ENCODE measurements at regions not wholly inside any gene's neighbourhood (a gene's known extent, or its start where the extent isn't known, plus 50 kb on each side); places are given as distances from the start of the nearest gene placed in this dataset.

- no peaks in the 10 kb centered on the region for H3K27me3 ChIP-seq (replicated peaks; ENCODE audit: insufficient read depth, low read depth, low read length, poor library complexity)
- BruUV-seq (replicated peaks), result no TSS peak
- DNase-seq (ENCODE audit: low spot score), result no peak
- H3K4me3 ChIP-seq (ENCODE audit: low read depth, low read length, poor library complexity, severe bottlenecking), result no peak overlapping the region
- ChIA-PET CTCF (no interaction called here), POLR2A (ENCODE audit: low non-redundant PET) (no interaction called here)
- TF ChIP-seq CTCF (conservative IDR thresholded peaks at IDR 0.05; ENCODE audit: low read depth, low read length) (no peak), EZH2 (IDR thresholded peaks at IDR 0.05; ENCODE audit: borderline replicate concordance, low read depth, low read length, poor library complexity, severe bottlenecking) (no peak)
- H3K36me3 ChIP-seq (ENCODE audit: insufficient read depth, low read length, poor library complexity, severe bottlenecking), result no peaks in the 10 kb centered on the region
- intact Hi-C loops (cut with micrococcal nuclease; ENCODE audit: unreplicated experiment), result no loop called here
- no peaks in the 10 kb centered on the region for H3K4me1 ChIP-seq (ENCODE audit: insufficient read depth, low read length, poor library complexity, severe bottlenecking)
- H3K27ac ChIP-seq (ENCODE audit: low read depth, low read length, poor library complexity, severe bottlenecking), result no peak overlapping the region
- no peaks in the 10 kb centered on the region for H3K9me3 ChIP-seq (ENCODE audit: low read depth, low read length, poor library complexity, severe bottlenecking)
These were observed 220.7 kb upstream of the ASIC2 start for GRCh38 chr17:33513769-33514168.

GRCh38 chr17:33514369-33514768 lies 221.3 kb upstream of the ASIC2 start:
- no peak for DNase-seq (ENCODE audit: low spot score)
- Histone ChIP-seq H3K27me3 (replicated peaks; ENCODE audit: insufficient read depth, low read depth, low read length, poor library complexity) (no peaks in the 10 kb centered on the region), H3K4me3 (ENCODE audit: low read depth, low read length, poor library complexity, severe bottlenecking) (no peak overlapping the region), H3K27ac (ENCODE audit: low read depth, low read length, poor library complexity, severe bottlenecking) (no peak overlapping the region), H3K36me3 (ENCODE audit: insufficient read depth, low read length, poor library complexity, severe bottlenecking) (no peaks in the 10 kb centered on the region), H3K4me1 (ENCODE audit: insufficient read depth, low read length, poor library complexity, severe bottlenecking) (no peaks in the 10 kb centered on the region), H3K9me3 (ENCODE audit: low read depth, low read length, poor library complexity, severe bottlenecking) (no peaks in the 10 kb centered on the region)
- intact Hi-C loops (cut with micrococcal nuclease; ENCODE audit: unreplicated experiment), result no loop called here
- ChIA-PET CTCF (no interaction called here), POLR2A (ENCODE audit: low non-redundant PET) (no interaction called here)
- TF ChIP-seq CTCF (conservative IDR thresholded peaks at IDR 0.05; ENCODE audit: low read depth, low read length) (no peak), EZH2 (IDR thresholded peaks at IDR 0.05; ENCODE audit: borderline replicate concordance, low read depth, low read length, poor library complexity, severe bottlenecking) (no peak)
- no TSS peak for BruUV-seq (replicated peaks)

GRCh38 chr17:33515974-33516373 lies 222.9 kb upstream of the ASIC2 start:
- no TSS peak for BruUV-seq (replicated peaks)
- ChIA-PET POLR2A (ENCODE audit: low non-redundant PET) (no interaction called here), CTCF (no interaction called here)
- no peaks in the 10 kb centered on the region for H3K9me3 ChIP-seq (ENCODE audit: low read depth, low read length, poor library complexity, severe bottlenecking)
- H3K36me3 ChIP-seq (ENCODE audit: insufficient read depth, low read length, poor library complexity, severe bottlenecking), result no peaks in the 10 kb centered on the region
- no peak overlapping the region for H3K27ac ChIP-seq (ENCODE audit: low read depth, low read length, poor library complexity, severe bottlenecking)
- no peak for DNase-seq (ENCODE audit: low spot score)
- no peak overlapping the region for H3K4me3 ChIP-seq (ENCODE audit: low read depth, low read length, poor library complexity, severe bottlenecking)
- no peaks in the 10 kb centered on the region for H3K27me3 ChIP-seq (replicated peaks; ENCODE audit: insufficient read depth, low read depth, low read length, poor library complexity)
- no peaks in the 10 kb centered on the region for H3K4me1 ChIP-seq (ENCODE audit: insufficient read depth, low read length, poor library complexity, severe bottlenecking)
- intact Hi-C loops (cut with micrococcal nuclease; ENCODE audit: unreplicated experiment), result no loop called here
- TF ChIP-seq CTCF (conservative IDR thresholded peaks at IDR 0.05; ENCODE audit: low read depth, low read length), result no peak
- no peak for TF ChIP-seq EZH2 (IDR thresholded peaks at IDR 0.05; ENCODE audit: borderline replicate concordance, low read depth, low read length, poor library complexity, severe bottlenecking)
